ENCODE measurements at regions not wholly inside any gene's neighbourhood (a gene's known extent, or its start where the extent isn't known, plus 50 kb on each side); places are given as distances from the start of the nearest gene placed in this dataset.

DNA sequence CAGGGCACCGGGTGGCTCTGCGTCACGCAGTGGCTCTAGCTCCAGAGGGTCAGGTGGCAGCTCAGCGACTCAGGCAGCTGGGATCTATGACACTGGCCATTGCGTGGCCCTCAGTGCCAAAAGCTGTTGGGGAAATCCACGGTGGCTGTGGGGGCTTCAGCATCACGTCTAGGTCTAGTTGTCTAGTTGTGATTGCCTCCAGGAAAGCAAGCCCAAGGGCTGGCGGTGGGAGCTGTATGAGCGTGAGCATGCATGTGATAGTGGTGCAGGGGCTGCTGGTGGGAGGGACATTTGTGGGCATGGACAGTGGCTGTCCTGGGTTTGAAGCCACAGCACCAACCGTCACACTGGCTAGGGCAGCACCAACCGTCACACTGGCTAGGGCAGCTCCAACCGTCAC lies 191.4 kb downstream of the THBS2 start:
- H3K27me3 Mint-ChIP-seq (ENCODE audit: low read depth in 2 of 2): peaks cover 5 to 11% of the 10 kb centered on the region in 2 donors
- no peaks in the 10 kb centered on the region for H3K36me3 ChIP-seq (ENCODE audit: control insufficient read depth, insufficient read depth, low read length)
- H3K4me3 Mint-ChIP-seq: no peak overlapping the region
- no peaks in the 10 kb centered on the region for H3K9me3 ChIP-seq (ENCODE audit: control insufficient read depth, insufficient read depth, low read length)
- no peak overlapping the region for H3K27ac Mint-ChIP-seq
- no peak overlapping the region for H3K4me3 ChIP-seq (ENCODE audit: low read length)
- TF ChIP-seq, protein P1, sequence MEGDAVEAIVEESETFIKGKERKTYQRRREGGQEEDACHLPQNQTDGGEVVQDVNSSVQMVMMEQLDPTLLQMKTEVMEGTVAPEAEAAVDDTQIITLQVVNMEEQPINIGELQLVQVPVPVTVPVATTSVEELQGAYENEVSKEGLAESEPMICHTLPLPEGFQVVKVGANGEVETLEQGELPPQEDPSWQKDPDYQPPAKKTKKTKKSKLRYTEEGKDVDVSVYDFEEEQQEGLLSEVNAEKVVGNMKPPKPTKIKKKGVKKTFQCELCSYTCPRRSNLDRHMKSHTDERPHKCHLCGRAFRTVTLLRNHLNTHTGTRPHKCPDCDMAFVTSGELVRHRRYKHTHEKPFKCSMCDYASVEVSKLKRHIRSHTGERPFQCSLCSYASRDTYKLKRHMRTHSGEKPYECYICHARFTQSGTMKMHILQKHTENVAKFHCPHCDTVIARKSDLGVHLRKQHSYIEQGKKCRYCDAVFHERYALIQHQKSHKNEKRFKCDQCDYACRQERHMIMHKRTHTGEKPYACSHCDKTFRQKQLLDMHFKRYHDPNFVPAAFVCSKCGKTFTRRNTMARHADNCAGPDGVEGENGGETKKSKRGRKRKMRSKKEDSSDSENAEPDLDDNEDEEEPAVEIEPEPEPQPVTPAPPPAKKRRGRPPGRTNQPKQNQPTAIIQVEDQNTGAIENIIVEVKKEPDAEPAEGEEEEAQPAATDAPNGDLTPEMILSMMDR (IDR thresholded peaks at IDR 0.05): no peak
- no peaks in the 10 kb centered on the region for H3K4me1 Mint-ChIP-seq
- peaks cover under 1 to 4% of the 10 kb centered on the region in 2 donors for H3K9me3 Mint-ChIP-seq
- DNase-seq (no peak), ATAC-seq (no peak)
- no peaks in the 10 kb centered on the region for H3K27me3 ChIP-seq (ENCODE audit: control insufficient read depth, insufficient read depth, low read length)
- 93% methylated on average over 12 of the region's 12 CpGs for WGBS (ENCODE audit: insufficient coverage)
- intact Hi-C loops (cut with micrococcal nuclease): no loop called here
- H3K36me3 Mint-ChIP-seq: no peaks in the 10 kb centered on the region
- no peaks in the 10 kb centered on the region for H3K4me1 ChIP-seq (ENCODE audit: control insufficient read depth, insufficient read depth, low read length)
- no peak overlapping the region for H3K27ac ChIP-seq (ENCODE audit: low read length)

DNA sequence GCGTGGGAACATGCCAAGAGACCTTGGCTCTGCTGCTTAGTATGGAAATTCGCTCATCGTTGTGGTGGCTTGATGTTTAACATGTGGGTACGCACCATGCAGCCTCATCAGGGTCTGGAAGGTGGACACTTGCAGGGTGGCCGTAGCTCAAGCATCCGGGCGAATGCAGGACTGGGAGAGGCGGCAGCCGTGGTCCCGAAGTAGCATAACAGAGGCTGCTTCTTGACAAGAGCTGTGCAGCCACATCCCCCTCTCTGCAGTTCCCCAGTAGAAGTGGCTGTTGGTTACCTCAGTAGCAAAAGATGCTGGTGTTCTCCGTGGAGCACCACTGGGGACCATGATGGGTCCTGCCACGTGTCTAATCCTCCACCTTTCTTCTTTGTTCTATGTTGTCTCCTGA lies 195.0 kb downstream of the THBS2 start:
- H3K4me3 ChIP-seq (ENCODE audit: low read length): no peak overlapping the region
- Mint-ChIP-seq H3K4me1 (no peaks in the 10 kb centered on the region), H3K4me3 (no peak overlapping the region), H3K27me3 (ENCODE audit: low read depth in 2 of 2) (peaks cover 9 to 20% of the 10 kb centered on the region in 2 donors), H3K36me3 (no peaks in the 10 kb centered on the region), H3K27ac (no peak overlapping the region), H3K9me3 (peaks cover 0 to 4% of the 10 kb centered on the region in 2 donors)
- H3K27me3 ChIP-seq (ENCODE audit: control insufficient read depth, insufficient read depth, low read length): no peaks in the 10 kb centered on the region
- 90% methylated on average over 12 of the region's 12 CpGs for WGBS (ENCODE audit: insufficient coverage)
- H3K4me1 ChIP-seq (ENCODE audit: control insufficient read depth, insufficient read depth, low read length): no peaks in the 10 kb centered on the region
- no peaks in the 10 kb centered on the region for H3K9me3 ChIP-seq (ENCODE audit: control insufficient read depth, insufficient read depth, low read length)
- ATAC-seq (no peak), DNase-seq (no peak)
- intact Hi-C loops (cut with micrococcal nuclease): no loop called here
- no peaks in the 10 kb centered on the region for H3K36me3 ChIP-seq (ENCODE audit: control insufficient read depth, insufficient read depth, low read length)
- TF ChIP-seq, protein P1 (IDR thresholded peaks at IDR 0.05): no peak
- H3K27ac ChIP-seq (ENCODE audit: low read length): no peak overlapping the region

DNA sequence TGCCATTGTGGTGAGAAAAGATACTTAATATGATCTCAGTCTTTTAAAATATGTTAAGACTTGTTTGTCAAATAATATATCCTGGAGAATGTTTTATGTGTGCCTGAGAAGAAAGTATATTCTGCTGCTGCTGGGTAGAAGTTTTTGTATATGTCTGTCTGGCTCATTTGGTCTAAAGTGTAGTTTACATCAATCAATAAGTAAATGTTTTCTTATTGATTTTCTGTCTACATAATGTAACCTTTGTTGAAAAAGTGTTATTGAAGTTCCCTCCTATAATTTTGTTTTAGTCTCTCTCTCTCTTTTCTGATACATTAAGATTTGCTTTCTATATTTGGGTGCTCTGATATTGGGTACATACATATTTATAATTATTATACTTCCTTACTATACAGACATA lies 201.2 kb downstream of the THBS2 start:
- TF ChIP-seq, protein P1 (IDR thresholded peaks at IDR 0.05): no peak
- Mint-ChIP-seq H3K27ac (no peak overlapping the region), H3K9me3 (no peaks in the 10 kb centered on the region), H3K4me3 (no peak overlapping the region), H3K36me3 (no peaks in the 10 kb centered on the region), H3K27me3 (ENCODE audit: low read depth in 2 of 2) (peaks cover 17 to 40% of the 10 kb centered on the region in 2 donors), H3K4me1 (no peaks in the 10 kb centered on the region)
- Histone ChIP-seq H3K4me1 (ENCODE audit: control insufficient read depth, insufficient read depth, low read length) (no peaks in the 10 kb centered on the region), H3K27ac (ENCODE audit: low read length) (no peak overlapping the region), H3K36me3 (ENCODE audit: control insufficient read depth, insufficient read depth, low read length) (no peaks in the 10 kb centered on the region), H3K9me3 (ENCODE audit: control insufficient read depth, insufficient read depth, low read length) (no peaks in the 10 kb centered on the region), H3K4me3 (ENCODE audit: low read length) (no peak overlapping the region), H3K27me3 (ENCODE audit: control insufficient read depth, insufficient read depth, low read length) (peaks cover 2% of the 10 kb centered on the region)
- intact Hi-C loops (cut with micrococcal nuclease): no loop called here
- DNase-seq: no peak
- ATAC-seq: no peak

DNA sequence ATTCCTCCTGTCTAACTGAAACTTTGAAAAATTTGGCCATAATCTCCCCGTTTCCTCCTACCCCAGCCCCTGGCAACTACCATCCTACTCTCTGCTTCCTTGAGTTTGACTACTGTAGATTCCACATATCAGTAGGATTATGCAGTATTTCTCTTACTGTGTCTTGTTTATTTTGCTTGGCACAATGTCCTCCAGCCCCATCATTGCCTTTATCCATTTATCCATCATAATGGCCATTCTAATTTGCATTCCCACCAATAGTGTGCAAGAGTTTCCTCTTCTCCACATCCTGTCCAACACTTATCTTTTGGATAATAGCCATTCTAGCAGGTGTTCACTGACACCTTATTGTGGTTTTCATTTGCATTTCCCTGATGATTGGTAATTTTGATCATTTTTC lies 202.3 kb downstream of the THBS2 start:
- Mint-ChIP-seq H3K4me3 (no peak overlapping the region), H3K36me3 (no peaks in the 10 kb centered on the region), H3K4me1 (no peaks in the 10 kb centered on the region), H3K9me3 (no peaks in the 10 kb centered on the region), H3K27ac (no peak overlapping the region), H3K27me3 (ENCODE audit: low read depth in 2 of 2) (peaks cover 25 to 44% of the 10 kb centered on the region in 2 donors)
- ATAC-seq: no peak
- no peak for DNase-seq
- Histone ChIP-seq H3K9me3 (ENCODE audit: control insufficient read depth, insufficient read depth, low read length) (no peaks in the 10 kb centered on the region), H3K4me3 (ENCODE audit: low read length) (no peak overlapping the region), H3K36me3 (ENCODE audit: control insufficient read depth, insufficient read depth, low read length) (no peaks in the 10 kb centered on the region), H3K27ac (ENCODE audit: low read length) (no peak overlapping the region), H3K27me3 (ENCODE audit: control insufficient read depth, insufficient read depth, low read length) (peaks cover 2% of the 10 kb centered on the region), H3K4me1 (ENCODE audit: control insufficient read depth, insufficient read depth, low read length) (no peaks in the 10 kb centered on the region)
- TF ChIP-seq, protein P1 (IDR thresholded peaks at IDR 0.05): no peak
- intact Hi-C loops (cut with micrococcal nuclease): no loop called here
- WGBS (ENCODE audit: insufficient coverage): 80% methylated on average over 1 of the region's 1 CpG

Data from natural killer cell (primary cell).